Activated T-helper 9 cell treated with anti-CD3 and anti-CD28 coated beads, Interleukin-2, amount 50 U/mL, for 16 hours (primary cell): ENCODE measurements at regions not wholly inside any gene's neighbourhood (a gene's known extent, or its start where the extent isn't known, plus 50 kb on each side); places are given as distances from the start of the nearest gene placed in this dataset.
A peak's percentile ranks its signal among the peaks of the same experiment; 100 is the strongest.
"Not testable (repeated sequence)": the region's sequence is repeated elsewhere in the genome, so short reads cannot be mapped to it uniquely, and the experiment has no call there.

ENCODE experiments used
- DNase-seq: peaks from one replicate; pipeline ENCODE4 v3.0.0-alpha.2; 2020; ENCODE audit warnings: low read depth

DNA sequence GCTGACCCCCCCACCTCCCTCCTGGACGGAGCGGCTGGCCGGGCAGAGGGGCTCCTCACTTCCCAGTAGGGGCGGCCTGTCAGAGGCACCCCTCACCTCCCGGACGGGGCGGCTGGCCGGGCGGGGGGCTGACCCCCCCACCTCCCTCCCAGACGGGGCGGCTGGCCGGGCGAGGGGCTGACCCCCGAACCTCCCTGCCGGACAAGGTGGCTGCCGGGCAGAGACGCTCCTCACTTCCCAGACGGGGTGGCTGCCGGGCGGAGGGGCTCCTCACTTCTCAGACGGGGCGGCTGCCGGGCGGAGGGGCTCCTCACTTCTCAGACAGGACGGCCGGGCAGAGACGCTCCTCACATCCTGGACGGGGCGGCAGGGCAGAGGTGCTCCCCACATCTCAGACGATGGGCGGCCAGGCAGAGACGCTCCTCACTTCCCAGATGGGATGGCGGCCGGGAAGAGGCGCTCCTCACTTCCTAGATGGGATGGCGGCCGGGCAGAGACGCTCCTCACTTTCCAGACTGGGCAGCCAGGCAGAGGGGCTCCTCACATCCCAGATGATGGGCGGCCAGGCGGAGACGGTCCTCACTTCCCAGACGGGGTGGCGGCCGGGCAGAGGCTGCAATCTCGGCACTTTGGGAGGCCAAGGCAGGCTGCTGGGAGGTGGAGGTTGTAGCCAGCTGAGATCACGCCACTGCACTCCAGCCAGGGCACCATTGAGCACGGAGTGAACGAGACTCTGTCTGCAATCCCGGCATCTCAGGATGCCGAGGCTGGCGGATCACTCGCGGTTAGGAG, 66.2 kb upstream of the PAPPA2 start:
- not testable (repeated sequence) for DNase-seq

DNA sequence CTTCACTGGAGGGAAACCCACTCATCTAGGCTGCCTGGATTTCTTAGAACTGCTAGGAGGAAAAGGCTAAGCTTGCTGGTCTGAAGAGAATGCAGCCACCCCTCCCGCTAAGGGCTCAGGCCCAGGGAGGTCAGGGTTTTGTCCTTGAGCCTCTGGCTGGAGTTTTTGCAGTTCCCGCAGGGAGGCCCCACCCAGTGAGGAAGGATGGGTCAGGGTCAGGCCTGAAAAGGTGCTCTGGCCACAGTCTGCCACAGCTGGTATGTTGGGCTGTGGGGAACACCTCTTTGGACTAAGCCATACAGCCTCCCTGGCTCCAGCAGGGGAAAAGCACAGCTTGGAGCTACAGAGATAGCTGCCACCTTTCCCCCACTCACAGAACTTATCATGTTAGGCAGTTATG, 71.4 kb upstream of the PAPPA2 start:
- no peak for DNase-seq

DNA sequence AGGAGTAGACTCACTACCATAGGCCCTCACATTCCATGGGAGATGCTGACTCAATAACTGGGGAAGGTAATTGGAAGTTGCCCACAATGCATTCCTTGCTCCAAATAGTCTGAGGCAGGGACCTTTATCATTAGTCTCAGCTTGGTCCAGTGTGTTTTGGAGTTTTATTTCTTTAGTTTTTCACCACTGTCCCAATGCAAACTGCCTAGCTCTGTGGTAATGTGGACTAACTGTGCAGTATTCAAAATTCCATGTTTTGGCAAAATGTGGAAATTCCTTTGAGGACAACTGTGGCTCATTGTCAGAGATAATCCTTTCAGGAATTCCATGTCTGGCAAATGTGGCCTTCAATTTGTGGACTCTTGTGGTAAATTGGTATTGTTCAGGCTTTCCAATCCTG, 78.1 kb upstream of the PAPPA2 start:
- no peak for DNase-seq

DNA sequence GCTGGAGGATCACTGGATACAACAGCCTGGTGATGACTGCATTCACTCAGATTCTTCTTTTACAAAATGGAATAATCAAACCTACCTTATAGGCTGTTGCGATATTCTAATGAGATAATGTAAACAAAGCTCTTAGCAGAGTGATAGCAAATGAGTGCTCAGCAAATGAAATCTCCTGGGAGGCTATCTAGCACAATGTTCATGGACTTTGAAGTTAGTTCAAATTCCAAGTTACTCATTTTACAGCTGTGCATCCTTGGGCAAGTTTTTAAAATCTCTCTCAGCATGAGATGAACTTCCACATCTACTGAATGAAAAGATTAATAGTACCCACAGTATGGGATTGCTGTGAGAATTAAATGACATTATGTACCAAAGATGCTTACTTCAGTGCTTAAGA, 80.8 kb upstream of the PAPPA2 start:
- no peak for DNase-seq

DNA sequence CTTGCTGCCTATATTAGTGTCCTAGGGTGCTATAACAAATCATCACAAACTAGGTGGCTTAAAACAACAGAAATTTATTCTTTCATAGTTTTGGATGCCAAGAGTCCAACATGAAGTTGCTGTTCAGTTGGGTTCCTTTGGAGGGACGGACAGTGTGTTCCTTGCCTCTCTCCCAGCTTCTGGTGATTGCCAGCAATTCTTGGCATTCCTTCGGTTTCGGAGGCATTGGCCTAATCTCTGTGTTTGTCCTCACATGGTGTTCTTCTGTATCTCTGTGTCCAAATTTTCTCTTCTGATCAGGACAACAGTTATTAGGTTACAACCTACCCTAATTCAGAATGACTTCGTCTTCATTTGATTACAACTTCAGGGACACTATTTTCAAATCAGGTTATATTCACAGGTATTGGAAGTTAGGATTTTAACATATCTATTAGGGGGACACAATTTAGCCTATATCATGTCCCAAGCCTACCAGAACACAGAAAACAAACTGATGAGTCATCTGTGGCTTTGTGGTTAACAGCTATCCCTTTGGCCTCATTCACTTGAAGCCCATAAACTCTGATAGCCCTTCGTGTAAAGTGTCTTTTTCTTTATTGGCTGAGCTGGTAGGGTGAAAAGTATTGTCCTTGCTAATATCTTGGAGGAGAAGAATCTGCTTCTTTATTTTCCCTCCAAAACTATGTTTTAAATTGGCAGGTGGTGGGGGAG, 83.2 kb upstream of the PAPPA2 start:
- DNase-seq = no peak

DNA sequence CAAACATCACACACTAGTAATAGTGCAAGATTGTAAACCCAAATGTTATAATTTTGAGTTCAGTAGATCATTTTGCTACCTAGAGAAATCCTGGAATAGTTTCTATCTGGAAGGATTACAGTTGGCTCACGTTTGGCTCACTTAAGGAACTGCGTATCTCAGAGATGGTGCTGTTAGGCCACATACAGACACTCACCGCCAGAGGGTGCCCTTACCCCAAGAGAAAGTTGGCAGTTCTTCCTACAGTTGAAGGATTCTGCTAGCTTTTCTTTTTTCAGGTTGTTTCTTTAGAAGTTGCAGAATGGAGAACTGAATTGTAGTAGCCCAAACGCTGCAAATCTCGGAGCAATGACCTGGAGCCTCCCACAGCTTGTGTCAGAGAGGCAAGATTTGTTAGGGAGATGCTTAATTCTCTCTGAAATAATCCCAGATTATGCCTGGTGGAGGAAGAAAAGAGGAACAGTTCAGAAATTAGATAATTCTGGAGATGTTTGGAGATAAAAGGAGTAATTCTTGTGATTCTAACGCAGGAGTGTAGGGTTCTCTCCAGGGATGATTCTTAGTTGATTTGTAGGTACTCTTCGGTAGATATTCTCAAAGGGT, 87.9 kb upstream of the PAPPA2 start:
- DNase-seq = peak; percentile 20

DNA sequence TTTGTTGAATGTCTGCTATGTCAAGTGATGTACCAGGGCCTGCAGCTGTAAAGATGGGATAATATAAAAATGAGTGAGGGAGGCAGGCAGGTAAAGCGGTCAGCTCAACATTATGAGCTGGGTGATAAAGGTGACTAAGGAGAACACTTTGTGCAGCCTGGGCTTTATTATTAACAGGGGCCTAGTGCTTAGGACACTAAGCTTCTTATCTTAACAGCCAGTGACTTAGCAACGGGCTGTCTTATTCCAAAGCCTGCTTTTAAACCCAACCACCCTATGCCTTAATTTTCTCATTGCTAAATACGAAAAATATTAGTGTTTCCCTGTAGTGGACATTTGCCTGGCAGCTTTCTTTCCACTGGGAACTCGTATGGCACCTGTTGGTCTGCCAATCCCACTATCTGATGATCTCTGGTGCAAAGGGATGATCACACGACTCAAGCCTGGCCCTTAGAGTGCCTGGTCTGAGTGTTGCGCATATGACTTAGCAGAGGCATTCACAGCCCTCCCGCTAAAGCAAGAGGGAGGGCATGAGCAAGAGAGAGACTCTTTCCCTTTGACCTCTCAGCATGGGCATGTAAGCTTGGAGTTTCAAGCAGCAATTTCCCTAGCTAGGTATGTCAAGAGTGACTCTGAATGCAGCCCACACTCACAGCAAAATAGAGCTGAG, 98.6 kb upstream of the PAPPA2 start:
- no peak for DNase-seq

DNA sequence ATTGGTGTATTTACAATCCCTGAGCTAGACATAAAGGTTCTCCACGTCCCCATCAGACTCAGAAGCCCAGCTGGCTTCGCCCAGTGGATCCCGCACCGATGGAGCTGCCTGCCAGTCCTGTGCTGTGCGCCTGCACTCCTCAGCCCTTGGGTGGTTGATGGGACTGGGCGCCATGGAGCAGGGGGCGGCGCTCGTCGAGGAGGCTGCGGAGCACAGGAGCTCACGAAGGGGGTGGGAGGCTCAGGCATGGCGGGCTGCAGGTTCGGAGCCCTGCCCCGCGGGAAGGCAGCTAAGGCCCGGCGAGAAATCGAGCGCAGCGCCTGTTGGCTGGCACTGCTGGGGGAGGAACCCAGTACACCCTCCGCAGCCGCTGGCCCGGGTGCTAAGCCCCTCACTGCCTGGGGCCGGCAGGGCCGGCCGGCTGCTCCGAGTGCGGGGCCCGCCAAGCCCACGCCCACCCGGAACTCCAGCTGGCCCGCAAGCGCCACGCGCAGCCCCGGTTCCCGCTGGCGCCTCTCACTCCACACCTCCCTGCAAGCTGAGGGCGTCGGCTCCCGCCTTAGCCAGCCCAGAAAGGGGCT, 113.8 kb upstream of the PAPPA2 start:
- DNase-seq = not testable (repeated sequence)

DNA sequence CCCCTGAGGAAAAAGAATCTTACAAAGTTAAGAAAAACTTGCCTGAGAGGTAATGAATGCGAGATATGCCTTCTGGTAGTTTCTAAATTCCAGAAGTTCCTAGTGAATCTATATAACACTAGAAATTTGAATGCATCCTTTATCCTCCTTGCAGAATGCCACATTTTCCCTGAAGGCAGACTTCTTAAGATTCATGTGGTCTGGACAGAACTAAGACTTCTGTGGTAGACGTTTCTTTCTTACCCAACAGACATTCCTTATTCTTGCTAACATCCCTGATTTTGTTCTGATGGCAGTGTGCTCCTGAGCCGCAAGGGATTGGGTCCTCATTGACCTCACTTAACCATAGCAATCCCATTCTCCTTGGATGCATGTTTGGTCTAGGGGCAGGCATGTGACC, 121.3 kb upstream of the PAPPA2 start:
- DNase-seq = no peak

DNA sequence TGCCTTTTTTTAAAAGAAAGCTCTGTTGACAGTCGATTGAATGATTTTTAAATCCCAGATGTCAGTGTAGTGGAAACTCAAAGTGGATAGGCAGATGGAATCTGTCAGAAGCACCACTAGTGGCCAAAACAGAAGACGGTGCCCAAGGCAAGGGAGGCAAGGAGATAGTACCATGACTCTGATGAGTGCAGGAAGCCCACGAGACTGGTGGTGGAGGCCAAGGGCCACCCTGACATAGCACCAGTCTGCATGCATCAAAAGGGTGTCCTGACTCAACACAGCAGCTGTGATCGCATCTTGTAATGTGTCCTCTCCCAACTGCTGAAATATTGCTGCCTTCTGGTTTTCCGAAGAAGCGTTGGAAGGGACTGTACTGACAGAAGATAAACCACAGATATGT, 124.1 kb upstream of the PAPPA2 start:
- no peak for DNase-seq

DNA sequence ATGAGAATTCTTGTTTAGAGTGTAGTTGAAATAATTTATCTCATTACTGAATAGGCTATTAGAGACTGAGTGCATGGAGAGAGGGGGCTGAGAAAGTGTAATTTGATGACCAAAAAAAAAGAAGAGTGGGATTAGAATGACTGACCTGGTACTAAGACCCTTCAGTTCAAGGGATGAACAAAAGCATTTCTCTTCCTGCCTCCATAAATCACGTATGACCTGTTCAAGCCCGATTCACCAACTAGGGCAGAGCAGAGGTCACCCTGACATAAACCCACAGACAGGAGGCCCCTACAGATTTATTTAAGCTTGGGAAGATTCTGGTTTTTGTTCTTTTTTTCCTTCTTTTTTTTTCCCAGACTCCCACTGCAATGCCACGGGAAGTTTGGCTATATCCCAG, 123.7 kb upstream of the COP1 start:
- no peak for DNase-seq

DNA sequence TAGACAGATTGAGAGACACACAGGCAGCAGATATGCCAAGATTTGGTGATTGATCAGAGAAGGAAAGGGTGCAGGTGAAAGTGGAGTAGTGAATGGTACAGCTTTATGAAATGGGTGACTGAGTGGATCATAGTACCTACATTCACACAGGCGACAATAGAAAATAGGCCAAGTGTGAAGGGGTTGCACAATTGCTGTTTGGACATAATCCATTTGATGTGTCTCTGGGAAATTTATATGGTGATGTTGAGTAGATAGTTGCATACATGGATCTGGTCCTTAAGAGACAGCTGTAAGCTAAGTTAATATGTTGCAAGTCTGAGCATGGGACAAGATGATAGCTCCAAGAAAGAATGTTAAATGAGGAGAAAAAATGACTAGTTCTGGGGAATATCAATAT, 118.6 kb upstream of the COP1 start:
- no peak for DNase-seq

DNA sequence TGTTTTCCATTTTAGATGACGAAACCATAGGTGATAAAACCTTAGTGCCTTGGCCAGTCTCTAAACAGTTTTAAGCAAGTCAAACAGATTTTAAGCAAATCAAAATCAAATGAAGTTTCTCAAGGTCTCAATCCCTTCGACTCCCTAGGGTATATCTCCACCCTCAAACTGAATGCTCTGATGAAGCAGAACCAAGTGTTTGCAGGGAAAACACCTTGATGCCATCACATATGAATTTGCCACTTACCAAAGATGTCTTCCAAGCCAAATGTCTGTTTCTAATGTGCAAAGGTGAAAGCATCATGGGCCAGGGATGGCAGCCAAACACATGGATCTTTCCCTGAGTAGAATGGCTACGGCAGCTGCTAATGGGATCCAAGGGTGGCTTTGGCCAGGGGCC, 116.4 kb upstream of the COP1 start:
- no peak for DNase-seq

DNA sequence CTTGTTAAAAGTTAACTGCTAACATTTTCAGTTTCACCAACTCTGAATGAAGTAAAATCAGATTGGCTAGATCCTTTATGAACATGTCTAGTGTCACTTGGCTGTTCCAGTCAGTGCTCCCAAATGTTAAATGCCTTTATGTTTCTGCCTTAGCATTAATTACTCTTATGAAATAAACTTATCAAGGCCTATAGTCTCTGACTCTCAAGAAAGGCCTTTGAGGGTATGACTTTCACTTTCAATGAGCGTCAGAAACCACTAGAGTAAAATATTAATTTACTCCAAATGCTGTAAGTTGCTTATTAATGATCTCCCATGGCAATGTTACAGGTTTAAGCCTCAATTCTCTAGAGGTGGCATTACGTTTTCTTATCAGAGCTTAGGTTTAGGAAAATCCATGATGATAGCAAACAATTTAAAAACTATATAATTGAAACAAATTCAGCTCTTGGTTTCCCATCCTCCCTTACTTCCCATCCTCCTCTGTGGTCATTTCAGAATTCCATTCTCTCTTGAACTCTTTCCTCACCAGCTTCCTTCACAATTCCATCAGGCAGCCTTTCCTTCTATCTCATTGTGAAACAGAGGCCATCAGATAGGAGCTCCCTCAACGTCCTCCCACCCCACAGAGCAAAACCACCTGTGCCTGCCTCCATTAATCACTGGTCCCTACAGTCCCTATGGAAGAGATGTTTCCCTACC, 108.6 kb upstream of the COP1 start:
- DNase-seq = no peak

DNA sequence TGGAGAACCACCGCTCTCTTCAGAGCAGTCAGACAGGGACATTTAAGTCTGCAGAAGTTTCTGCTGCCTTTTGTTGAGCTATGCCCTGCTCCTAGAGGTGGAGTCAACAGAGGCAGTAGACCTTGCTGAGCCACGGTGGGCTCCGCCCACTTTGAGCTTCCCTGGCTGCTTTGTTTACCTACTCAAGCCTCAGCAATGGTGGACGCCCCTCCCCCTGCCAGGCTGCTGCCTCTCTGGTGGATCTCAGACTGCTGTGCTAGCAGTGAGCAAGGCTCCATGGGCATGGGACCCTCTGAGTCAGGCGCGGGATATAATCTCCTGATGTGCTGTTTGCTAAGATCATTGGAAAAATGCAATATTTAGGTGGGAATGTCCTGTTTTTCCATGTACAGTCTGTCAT, 89.5 kb upstream of the COP1 start:
- DNase-seq = not testable (repeated sequence)

DNA sequence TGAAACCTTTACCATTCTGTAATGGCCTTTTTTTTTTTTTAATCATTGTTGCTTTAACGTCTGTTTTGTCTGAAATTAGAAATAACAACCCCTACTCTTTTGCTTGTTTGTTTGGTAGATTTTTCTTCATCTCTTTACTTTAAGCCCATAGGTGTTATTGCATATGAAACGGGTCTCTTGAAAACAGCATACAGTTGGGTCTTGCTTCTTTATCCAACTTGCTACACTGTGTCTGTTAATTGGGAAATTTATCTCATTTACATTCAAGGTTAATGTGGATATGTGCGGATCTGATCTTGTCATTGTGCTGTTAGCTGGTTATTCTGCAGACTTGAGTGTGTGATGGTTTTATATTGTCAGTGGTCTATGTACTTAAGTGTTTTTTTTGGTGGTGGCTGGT, 78.9 kb upstream of the COP1 start:
- DNase-seq = no peak

DNA sequence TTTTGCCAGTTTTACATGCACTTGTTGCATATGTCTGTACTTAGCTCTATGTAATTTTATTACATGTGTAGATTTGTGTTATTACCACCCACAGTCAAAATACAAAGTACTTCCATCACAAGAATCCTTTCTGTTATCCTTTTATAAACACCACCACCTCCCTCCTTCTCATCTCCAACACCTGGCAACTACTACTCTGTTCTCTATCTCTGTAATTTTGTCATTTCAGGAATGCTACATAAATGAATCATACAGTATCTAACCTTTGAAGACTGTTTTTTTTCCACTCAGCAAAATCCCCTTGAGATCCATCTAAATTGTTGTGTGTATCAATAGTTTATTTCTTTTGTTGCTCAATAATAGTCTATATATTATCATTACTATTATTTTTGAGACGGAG, 64.5 kb upstream of the COP1 start:
- no peak for DNase-seq
